IMR-90 (cell line): ENCODE measurements at regions not wholly inside any gene's neighbourhood (a gene's known extent, or its start where the extent isn't known, plus 50 kb on each side); places are given as distances from the start of the nearest gene placed in this dataset.

Experiments used
- ATAC-seq: fragments of 200-7000 bp; cut with Tn5 transposase; 2 replicates; pipeline ENCODE4 v1.9.1; 2020; ENCODE audit warnings: low read depth, mild to moderate bottlenecking, moderate library complexity
- BruUV-seq: library from RNA; stranded (reverse); fragments of 400-500 nt; replicated peaks from 2 replicates; lab custom pipeline; 2021; lab: Mats Ljungman, UMichigan
- CTCF ChIA-PET: fragments of 300-600 bp; formaldehyde crosslinking; extraction: SDS; loops from one replicate; lab custom pipeline; 2021; ENCODE audit warnings: antibody characterized with exemption; lab: Yijun Ruan, JAX
- POLR2A ChIA-PET: fragments of 300-600 bp; sonication (Branson Sonifier 250); formaldehyde crosslinking; loops from one replicate; lab custom pipeline; 2022; ENCODE audit warnings: antibody characterized with exemption; ENCODE audit not compliant: unreplicated experiment; lab: Charles Lee
- DNase-seq: peaks from one replicate; pipeline ENCODE4 v3.0.0; 2013
- H2AFZ ChIP-seq: replicated peaks from 2 replicates; pipeline ENCODE3; 2013; ENCODE audit warnings: low read length, mild to moderate bottlenecking; ENCODE audit not compliant: poor library complexity
- H2AK5ac ChIP-seq: 2 replicates; pipeline ENCODE4 v1.6.1; 2013; ENCODE audit warnings: low read depth, low read length, inconsistent platforms
- H2AK9ac ChIP-seq: replicated peaks from 2 replicates; pipeline ENCODE3; 2013; ENCODE audit warnings: mild to moderate bottlenecking, low read depth, low read length, moderate library complexity; ENCODE audit not compliant: poor library complexity
- H2BK120ac ChIP-seq: 2 replicates; pipeline ENCODE4 v1.6.1; 2013; ENCODE audit warnings: low read depth, low read length, inconsistent platforms
- H2BK15ac ChIP-seq: 3 replicates; pipeline ENCODE4 v1.6.1; 2013; ENCODE audit warnings: low read depth, low read length, inconsistent platforms
- H2BK20ac ChIP-seq: 2 replicates; pipeline ENCODE4 v1.6.1; 2013; ENCODE audit warnings: low read depth, mild to moderate bottlenecking, inconsistent platforms, low read length, moderate library complexity
- H2BK5ac ChIP-seq: 2 replicates; pipeline ENCODE4 v1.6.1; 2013; ENCODE audit warnings: mild to moderate bottlenecking, low read depth, low read length, inconsistent platforms; ENCODE audit not compliant: poor library complexity, severe bottlenecking
- H3K14ac ChIP-seq: replicated peaks from 2 replicates; pipeline ENCODE4 v1.6.1; 2013; ENCODE audit warnings: low read depth, low read length, inconsistent platforms
- H3K18ac ChIP-seq: 2 replicates; pipeline ENCODE4 v1.6.1; 2013; ENCODE audit warnings: low read depth, low read length, control low read depth
- H3K23ac ChIP-seq: 2 replicates; pipeline ENCODE4 v1.6.1; 2013; ENCODE audit warnings: low read depth, low read length, inconsistent platforms
- H3K27ac ChIP-seq: 2 replicates; pipeline ENCODE4 v1.5.1; 2013; ENCODE audit warnings: mild to moderate bottlenecking, control low read depth, low read length; ENCODE audit not compliant: insufficient read depth
- H3K27me3 ChIP-seq: 2 replicates; pipeline ENCODE4 v1.6.1; 2013; ENCODE audit warnings: low read length; ENCODE audit not compliant: control insufficient read depth, insufficient read depth
- H3K36me3 ChIP-seq: 2 replicates; pipeline ENCODE4 v1.6.1; 2013; ENCODE audit warnings: low read length, mixed read lengths; ENCODE audit not compliant: control insufficient read depth, insufficient read depth
- H3K4ac ChIP-seq: 2 replicates; pipeline ENCODE4 v1.6.1; 2013; ENCODE audit warnings: low read depth, low read length, inconsistent platforms
- H3K4me1 ChIP-seq: 2 replicates; pipeline ENCODE4 v1.6.1; 2013; ENCODE audit warnings: low read length, mixed read lengths; ENCODE audit not compliant: control insufficient read depth, insufficient read depth
- H3K4me2 ChIP-seq: 2 replicates; pipeline ENCODE4 v1.6.1; 2013; ENCODE audit warnings: low read depth, mild to moderate bottlenecking, control low read depth, low read length, moderate library complexity
- H3K4me3 ChIP-seq: 2 replicates; pipeline ENCODE4 v1.5.1; 2013; ENCODE audit warnings: low read depth, mild to moderate bottlenecking, control low read depth, low read length, moderate library complexity; ENCODE audit not compliant: insufficient read depth
- H3K56ac ChIP-seq: 2 replicates; pipeline ENCODE4 v1.6.1; 2013; ENCODE audit warnings: low read length, inconsistent platforms; ENCODE audit not compliant: insufficient read depth; ENCODE audit errors: extremely low read depth
- H3K79me1 ChIP-seq, 2 experiments: 2 replicates each; pipeline ENCODE4 v1.6.1; 2013; ENCODE audit warnings: low read length in 2 of 2, inconsistent platforms in 1 of 2, low read depth in 1 of 2
- H3K9ac ChIP-seq: 2 replicates; pipeline ENCODE4 v1.6.1; 2013; ENCODE audit warnings: low read depth, low read length, control low read depth
- H3K9me1 ChIP-seq: 2 replicates; pipeline ENCODE4 v1.6.1; 2013; ENCODE audit warnings: low read length, inconsistent platforms; ENCODE audit not compliant: insufficient read depth
- H3K9me3 ChIP-seq: 2 replicates; pipeline ENCODE4 v1.6.1; 2013; ENCODE audit warnings: low read length; ENCODE audit not compliant: control insufficient read depth, insufficient read depth
- H4K20me1 ChIP-seq: 2 replicates; pipeline ENCODE4 v1.6.1; 2013; ENCODE audit warnings: low read length, inconsistent platforms; ENCODE audit not compliant: insufficient read depth
- H4K5ac ChIP-seq: 2 replicates; pipeline ENCODE4 v1.6.1; 2013; ENCODE audit warnings: mild to moderate bottlenecking, low read depth, low read length, control low read depth
- H4K8ac ChIP-seq, 2 experiments: 2 replicates each; pipeline ENCODE4 v1.6.1; 2013; ENCODE audit warnings: low read depth in 2 of 2, low read length in 2 of 2, control low read depth in 1 of 2, inconsistent platforms in 1 of 2
- H4K91ac ChIP-seq: 2 replicates; pipeline ENCODE4 v1.6.1; 2013; ENCODE audit warnings: low read depth, low read length, inconsistent platforms; ENCODE audit not compliant: insufficient read depth
- BHLHE40 ChIP-seq: fragments of 150-350 bp; IDR thresholded peaks from 2 replicates; pipeline ENCODE4 v1.6.1; 2016; ENCODE audit warnings: mild to moderate bottlenecking, low read depth, low read length
- CEBPB ChIP-seq: IDR thresholded peaks from 2 replicates; pipeline ENCODE4 v1.6.1; 2012; ENCODE audit warnings: low read depth, low read length, improper control_type of control experiment
- CHD1 ChIP-seq: IDR thresholded peaks from 2 replicates; pipeline ENCODE4 v1.6.1; 2012; ENCODE audit warnings: low read depth, low read length, improper control_type of control experiment
- CTCF ChIP-seq: conservative IDR thresholded peaks from 2 replicates; pipeline ENCODE4 v1.5.1; 2012; ENCODE audit warnings: mild to moderate bottlenecking, low read depth, low read length, improper control_type of control experiment
- ELK1 ChIP-seq: fragments of 150-350 bp; IDR thresholded peaks from 2 replicates; pipeline ENCODE4 v1.6.1; 2016; ENCODE audit warnings: low read depth, mild to moderate bottlenecking, low read length, moderate library complexity, borderline replicate concordance
- FOS ChIP-seq: fragments of 150-350 bp; IDR thresholded peaks from 2 replicates; pipeline ENCODE4 v1.6.1; 2016; ENCODE audit warnings: low read depth, low read length
- MAFK ChIP-seq: IDR thresholded peaks from 2 replicates; pipeline ENCODE4 v1.6.1; 2012; ENCODE audit warnings: low read depth, low read length, improper control_type of control experiment
- MAZ ChIP-seq: IDR thresholded peaks from 2 replicates; pipeline ENCODE4 v1.6.1; 2012; ENCODE audit warnings: low read depth, mild to moderate bottlenecking, low read length, improper control_type of control experiment, moderate library complexity, borderline replicate concordance
- MXI1 ChIP-seq: IDR thresholded peaks from 2 replicates; pipeline ENCODE4 v1.6.1; 2012; ENCODE audit warnings: low read depth, mild to moderate bottlenecking, low read length, moderate library complexity, borderline replicate concordance
- NFE2L2 ChIP-seq: fragments of 150-350 bp; IDR thresholded peaks from 2 replicates; pipeline ENCODE4 v1.6.1; 2016; ENCODE audit warnings: low read depth, mild to moderate bottlenecking, low read length
- POLR2A ChIP-seq: IDR thresholded peaks from 2 replicates; pipeline ENCODE4 v1.6.1; 2012; ENCODE audit warnings: mild to moderate bottlenecking, low read depth, low read length
- RAD21 ChIP-seq: IDR thresholded peaks from 2 replicates; pipeline ENCODE4 v1.6.1; 2012; ENCODE audit warnings: low read length, improper control_type of control experiment
- RFX5 ChIP-seq: IDR thresholded peaks from 2 replicates; pipeline ENCODE4 v1.8.0; 2012; ENCODE audit warnings: low read depth, mild to moderate bottlenecking, low read length, moderate library complexity
- SMC3 ChIP-seq: fragments of 150-350 bp; IDR thresholded peaks from 2 replicates; pipeline ENCODE4 v1.6.1; 2016; ENCODE audit warnings: low read depth, mild to moderate bottlenecking, antibody characterized with exemption, low read length, moderate library complexity
- USF2 ChIP-seq: fragments of 150-350 bp; IDR thresholded peaks from 2 replicates; pipeline ENCODE4 v1.6.1; 2017; ENCODE audit warnings: mild to moderate bottlenecking, antibody characterized with exemption, low read length, low read depth
- WGBS, 2 experiments: methylation state at CpG; one replicate each; pipeline versions ENCODE4 v1.1.5 to v1.1.7; 2013; ENCODE audit warnings: missing lambda C conversion rate in 2 of 2; ENCODE audit not compliant: insufficient read length in 1 of 2; ENCODE audit errors: extremely low coverage in 2 of 2; 5-methylcytosine and 5-hydroxymethylcytosine counted together
- dilution Hi-C: fragments of 300-500 bp; cut with HindIII; formaldehyde crosslinking; loops from one replicate; pipeline ENCODE4 v1.14.3; 2018; ENCODE audit warnings: low sequenced_read_pairs; ENCODE audit not compliant: unreplicated experiment
- in situ Hi-C: fragments of 300-500 bp; cut with MboI; formaldehyde crosslinking; loops from 3 replicates; pipeline ENCODE4 v1.14.3; 2019; ENCODE audit warnings: low sequenced_read_pairs, inconsistent platforms, mixed read lengths
- intact Hi-C: fragments of 100-400 bp; cut with micrococcal nuclease; formaldehyde crosslinking; loops from 2 replicates; pipeline ENCODE4 v1.10.0; 2022

GRCh38 chr1:58401991-58402390, 144.5 kb downstream of the OMA1 start:
- Histone ChIP-seq H3K79me1 (no peaks in the 10 kb centered on the region), H3K27me3 (no peaks in the 10 kb centered on the region; the same call in 1 of the 2 replicates), H2BK5ac (peak overlapping the region; percentile 21), H3K27ac (0 out of 2 replicates have a peak overlapping the region, but pooled peaks have one; percentile 3), H3K18ac (no peak overlapping the region), H2AK5ac (no peak overlapping the region), H3K14ac (peak overlapping the region; percentile 64), H2AFZ (peak overlapping the region; percentile 87), H2BK20ac (peak overlapping the region; percentile 91), H3K56ac (no peak overlapping the region), H4K91ac (peak overlapping the region; percentile 63), H3K4me2 (peak overlapping the region; percentile 41), H3K36me3 (no peaks in the 10 kb centered on the region), H3K4ac (peak overlapping the region; percentile 68; the same call in 1 of the 2 replicates), H4K5ac (no peak overlapping the region), H4K20me1 (no peaks in the 10 kb centered on the region), H3K4me1 (peaks cover 4% of the 10 kb centered on the region), H3K9ac (no peak overlapping the region), H3K4me3 (no peak overlapping the region), H3K9me1 (peaks cover 10% of the 10 kb centered on the region), H3K23ac (peak overlapping the region; percentile 75; the same call in 1 of the 2 replicates), H2BK120ac (peak overlapping the region; percentile 88), H2AK9ac (peak overlapping the region; percentile 85), H4K8ac (peak overlapping the region in 1 of 2 experiments; percentile 78; a peak in 2 of 4 replicates), H3K9me3 (no peaks in the 10 kb centered on the region), H2BK15ac (peak overlapping the region; percentile 79; the same call in 1 of the 3 replicates)
- TF ChIP-seq CEBPB (no peak), MAFK (no peak), ELK1 (no peak), FOS (no peak), MAZ (no peak), USF2 (no peak), POLR2A (no peak), RAD21 (no peak), SMC3 (no peak), CTCF (no peak), BHLHE40 (no peak), NFE2L2 (no peak), MXI1 (no peak), RFX5 (no peak), CHD1 (no peak)
- in situ Hi-C loops, result no loop called here
- CTCF ChIA-PET, result no interaction called here
- no TSS peak for BruUV-seq
- ATAC-seq (peak; percentile 22; the same call in 1 of the 2 replicates), DNase-seq (no peak)
- POLR2A ChIA-PET, result no interaction called here
- dilution Hi-C loops, result no loop called here
- intact Hi-C loops, result no loop called here
- no CpG with 5 or more reads among the region's 6 CpGs for WGBS, 2 experiments
